SU-DHL-6 (cell line): ENCODE measurements at regions not wholly inside any gene's neighbourhood (a gene's known extent, or its start where the extent isn't known, plus 50 kb on each side); places are given as distances from the start of the nearest gene placed in this dataset.

ENCODE experiments used
- CTCF ChIP-seq: fragments of 200-600 bp; sonication (generic); IDR thresholded peaks from one replicate; pipeline ENCODE4 v1.5.1; 2017; ENCODE audit warnings: antibody characterized with exemption, mild to moderate bottlenecking, low read length, moderate library complexity; ENCODE audit not compliant: insufficient read depth, poor library complexity, severe bottlenecking
- EZH2phosphoT487 ChIP-seq: fragments of 200-600 bp; sonication (generic), shearing (Covaris generic); conservative IDR thresholded peaks from 2 replicates; pipeline ENCODE4 v1.6.1; 2018; ENCODE audit warnings: mild to moderate bottlenecking, antibody characterized with exemption, low read length, moderate library complexity, mixed read lengths

DNA sequence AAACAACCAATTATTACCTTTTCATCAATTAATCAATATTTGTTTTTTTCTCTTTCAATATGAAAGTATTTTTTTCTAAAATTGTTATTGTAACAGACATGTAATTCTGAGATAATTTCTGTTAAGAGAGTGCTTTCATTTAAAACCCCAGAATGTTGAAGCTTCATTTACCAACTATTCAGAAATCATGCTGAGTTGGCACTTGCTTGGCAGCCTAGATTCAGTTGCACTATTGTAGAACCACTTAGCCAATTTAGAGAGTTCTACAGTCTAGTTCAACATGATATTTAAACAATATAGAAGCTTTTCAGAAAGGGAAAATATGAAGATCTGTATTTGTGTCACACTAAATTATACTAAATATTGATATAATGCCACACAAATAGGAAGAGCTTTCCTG is 56.1 kb upstream of the NKAIN2 start:
- TF ChIP-seq CTCF (no peak), EZH2phosphoT487 (no peak)
